GM12892 (cell line): ENCODE measurements at regions not wholly inside any gene's neighbourhood (a gene's known extent, or its start where the extent isn't known, plus 50 kb on each side); places are given as distances from the start of the nearest gene placed in this dataset.
"Not testable (repeated sequence)": the region's sequence is repeated elsewhere in the genome, so short reads cannot be mapped to it uniquely, and the experiment has no call there.

Experiments used
- POLR2A ChIP-seq: IDR thresholded peaks from 2 replicates; pipeline ENCODE4 v1.6.1; 2011; ENCODE audit warnings: low read depth, low read length, control low read depth
- POLR2AphosphoS5 ChIP-seq: IDR thresholded peaks from 2 replicates; pipeline ENCODE4 v1.6.1; 2011; ENCODE audit warnings: low read depth, low read length, control low read depth

- TF ChIP-seq POLR2A, POLR2AphosphoS5: not testable (repeated sequence)
These were observed 554.6 kb upstream of the ACTRT1 start for GRCh38 chrX:128606817-128607216.
